ENCODE measurements at regions not wholly inside any gene's neighbourhood (a gene's known extent, or its start where the extent isn't known, plus 50 kb on each side); places are given as distances from the start of the nearest gene placed in this dataset.

DNA sequence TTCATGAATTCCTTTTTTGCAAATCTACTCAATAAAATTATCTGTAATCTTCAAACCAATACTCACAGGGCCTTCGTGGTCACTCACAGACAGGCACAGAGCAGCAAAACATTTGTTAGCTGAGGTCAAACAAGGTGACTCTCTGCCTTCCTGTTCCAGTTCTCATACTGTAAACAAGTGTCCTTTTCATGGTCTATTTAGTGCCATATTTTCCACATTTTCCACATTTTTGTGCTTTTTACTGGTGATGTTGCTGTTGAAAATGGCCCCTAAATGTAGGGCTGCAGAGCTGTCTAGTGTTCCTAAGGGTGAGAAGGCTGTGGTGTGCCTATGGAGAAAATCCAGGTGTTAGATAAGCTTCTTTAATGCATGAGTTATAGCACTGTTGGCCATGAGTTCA is 133.1 kb upstream of the COL21A1 start (continued):
- TF ChIP-seq, protein P1, sequence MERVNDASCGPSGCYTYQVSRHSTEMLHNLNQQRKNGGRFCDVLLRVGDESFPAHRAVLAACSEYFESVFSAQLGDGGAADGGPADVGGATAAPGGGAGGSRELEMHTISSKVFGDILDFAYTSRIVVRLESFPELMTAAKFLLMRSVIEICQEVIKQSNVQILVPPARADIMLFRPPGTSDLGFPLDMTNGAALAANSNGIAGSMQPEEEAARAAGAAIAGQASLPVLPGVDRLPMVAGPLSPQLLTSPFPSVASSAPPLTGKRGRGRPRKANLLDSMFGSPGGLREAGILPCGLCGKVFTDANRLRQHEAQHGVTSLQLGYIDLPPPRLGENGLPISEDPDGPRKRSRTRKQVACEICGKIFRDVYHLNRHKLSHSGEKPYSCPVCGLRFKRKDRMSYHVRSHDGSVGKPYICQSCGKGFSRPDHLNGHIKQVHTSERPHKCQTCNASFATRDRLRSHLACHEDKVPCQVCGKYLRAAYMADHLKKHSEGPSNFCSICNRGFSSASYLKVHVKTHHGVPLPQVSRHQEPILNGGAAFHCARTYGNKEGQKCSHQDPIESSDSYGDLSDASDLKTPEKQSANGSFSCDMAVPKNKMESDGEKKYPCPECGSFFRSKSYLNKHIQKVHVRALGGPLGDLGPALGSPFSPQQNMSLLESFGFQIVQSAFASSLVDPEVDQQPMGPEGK (CRISPR knock-in tag; IDR thresholded peaks at IDR 0.05): 0 out of 2 replicates have a peak, but pooled peaks have one; percentile 13
- peak; percentile 70; the same call in 1 of the 2 replicates for TF ChIP-seq FOXK1 (CRISPR knock-in tag; IDR thresholded peaks at IDR 0.05; ENCODE audit: borderline replicate concordance, low read depth)
- no peak for TF ChIP-seq ZNF383 (CRISPR knock-in tag; IDR thresholded peaks at IDR 0.05; ENCODE audit: borderline replicate concordance)
- TF ChIP-seq ZFP36L2 (CRISPR knock-in tag; IDR thresholded peaks at IDR 0.05): no peak
- TF ChIP-seq FOXP1 (IDR thresholded peaks at IDR 0.05): no peak
- TF ChIP-seq FOXP1 (CRISPR knock-in tag; IDR thresholded peaks at IDR 0.05): peak; percentile 58
- TF ChIP-seq ELF3 (CRISPR knock-in tag; IDR thresholded peaks at IDR 0.05): peak; percentile 51; the same call in 1 of the 2 replicates
- TF ChIP-seq MYPOP (CRISPR knock-in tag; IDR thresholded peaks at IDR 0.05): no peak
- TF ChIP-seq ZNF510 (CRISPR knock-in tag; IDR thresholded peaks at IDR 0.05; ENCODE audit: low read depth): no peak
- 0 out of 2 replicates have a peak, but pooled peaks have one; percentile 32 for TF ChIP-seq DPF2 (CRISPR knock-in tag; IDR thresholded peaks at IDR 0.05; ENCODE audit: borderline replicate concordance, low read depth)
- TF ChIP-seq ZBTB20 (CRISPR knock-in tag; IDR thresholded peaks at IDR 0.05; ENCODE audit: borderline replicate concordance, low read depth): no peak; the same call in 1 of the 2 replicates
- TF ChIP-seq HNF4A (CRISPR knock-in tag; IDR thresholded peaks at IDR 0.05): 0 out of 2 replicates have a peak, but pooled peaks have one; percentile 3
- peak; percentile 37 for TF ChIP-seq ASH2L (IDR thresholded peaks at IDR 0.05; ENCODE audit: insufficient read length, low read depth, low read length)
- 0 out of 2 replicates have a peak, but pooled peaks have one; percentile 36 for TF ChIP-seq ZNF121 (CRISPR knock-in tag; IDR thresholded peaks at IDR 0.05)
- TF ChIP-seq ISL2 (CRISPR knock-in tag; IDR thresholded peaks at IDR 0.05): peak; percentile 69
- TF ChIP-seq MED1 (CRISPR knock-in tag; IDR thresholded peaks at IDR 0.05): peak; percentile 89
- peak; percentile 56; the same call in 1 of the 2 replicates for TF ChIP-seq ZGPAT (CRISPR knock-in tag; IDR thresholded peaks at IDR 0.05)
- TF ChIP-seq NFATC3 (CRISPR knock-in tag; IDR thresholded peaks at IDR 0.05): 0 out of 2 replicates have a peak, but pooled peaks have one; percentile 55
- 0 out of 2 replicates have a peak, but pooled peaks have one; percentile 34 for TF ChIP-seq ERF (CRISPR knock-in tag; IDR thresholded peaks at IDR 0.05)
- peak; percentile 75 for TF ChIP-seq GATAD2A (CRISPR knock-in tag; IDR thresholded peaks at IDR 0.05)
- TF ChIP-seq, protein P2, sequence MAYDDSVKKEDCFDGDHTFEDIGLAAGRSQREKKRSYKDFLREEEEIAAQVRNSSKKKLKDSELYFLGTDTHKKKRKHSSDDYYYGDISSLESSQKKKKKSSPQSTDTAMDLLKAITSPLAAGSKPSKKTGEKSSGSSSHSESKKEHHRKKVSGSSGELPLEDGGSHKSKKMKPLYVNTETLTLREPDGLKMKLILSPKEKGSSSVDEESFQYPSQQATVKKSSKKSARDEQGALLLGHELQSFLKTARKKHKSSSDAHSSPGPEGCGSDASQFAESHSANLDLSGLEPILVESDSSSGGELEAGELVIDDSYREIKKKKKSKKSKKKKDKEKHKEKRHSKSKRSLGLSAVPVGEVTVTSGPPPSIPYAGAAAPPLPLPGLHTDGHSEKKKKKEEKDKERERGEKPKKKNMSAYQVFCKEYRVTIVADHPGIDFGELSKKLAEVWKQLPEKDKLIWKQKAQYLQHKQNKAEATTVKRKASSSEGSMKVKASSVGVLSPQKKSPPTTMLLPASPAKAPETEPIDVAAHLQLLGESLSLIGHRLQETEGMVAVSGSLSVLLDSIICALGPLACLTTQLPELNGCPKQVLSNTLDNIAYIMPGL (CRISPR knock-in tag; IDR thresholded peaks at IDR 0.05; ENCODE audit: borderline replicate concordance in 1 of 2, low read depth in 1 of 2): no peak
- 0 out of 2 replicates have a peak, but pooled peaks have one; percentile 24 for TF ChIP-seq ZFP36L1 (CRISPR knock-in tag; IDR thresholded peaks at IDR 0.05)
- TF ChIP-seq ATF6 (CRISPR knock-in tag; conservative IDR thresholded peaks at IDR 0.05): 0 out of 2 replicates have a peak, but pooled peaks have one; percentile 30

All from HepG2 (cell line).